ENCODE measurements at regions not wholly inside any gene's neighbourhood (a gene's known extent, or its start where the extent isn't known, plus 50 kb on each side); places are given as distances from the start of the nearest gene placed in this dataset.
"Not testable (repeated sequence)": the region's sequence is repeated elsewhere in the genome, so short reads cannot be mapped to it uniquely, and the experiment has no call there.

DNA sequence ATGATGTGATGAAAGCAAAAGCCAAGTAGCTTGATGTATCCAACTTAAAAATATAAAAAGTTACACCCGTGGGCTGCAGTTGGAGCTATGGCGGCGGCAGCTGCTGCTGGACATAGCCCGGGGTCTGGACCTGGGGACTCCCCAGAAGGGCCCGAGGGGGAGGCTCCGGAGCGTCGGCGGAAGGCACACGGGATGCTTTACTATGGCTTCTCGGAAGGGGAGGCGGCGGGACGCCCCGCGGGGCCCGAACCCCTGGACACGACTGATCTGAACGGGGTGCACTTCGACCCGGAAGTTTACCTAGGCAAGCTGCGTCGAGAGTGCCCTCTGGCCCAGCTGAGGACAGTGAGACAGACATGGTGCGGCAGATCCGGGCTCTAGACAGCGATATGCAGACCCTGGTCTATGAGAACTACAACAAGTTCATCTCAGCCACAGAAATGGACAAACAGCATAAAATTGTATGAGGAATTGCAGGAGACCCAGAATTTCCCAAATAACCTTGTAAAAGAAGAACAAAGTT is 109.5 kb upstream of the EEF2KMT start:
- H3K27ac ChIP-seq = no peak overlapping the region
- intact Hi-C loops (cut with DNase I) = no loop called here
- no peaks in the 10 kb centered on the region for H3K27me3 ChIP-seq
- TF ChIP-seq CTCF (IDR thresholded peaks at IDR 0.05) = no peak
- TF ChIP-seq POLR2A (IDR thresholded peaks at IDR 0.05) = no peak
- TF ChIP-seq POLR2AphosphoS5 (IDR thresholded peaks at IDR 0.05; ENCODE audit: insufficient read depth in 1 of 2, low read depth in 1 of 2) = no peak
- H3K36me3 ChIP-seq = no peaks in the 10 kb centered on the region
- H3K4me1 ChIP-seq = no peaks in the 10 kb centered on the region
- H3K4me3 ChIP-seq = no peak overlapping the region
- no peak for DNase-seq (ENCODE audit: extremely low spot score in 2 of 2)
- H3K9me3 ChIP-seq = no peaks in the 10 kb centered on the region

GRCh38 chr16:5206331-5206990 is 108.9 kb upstream of the EEF2KMT start:
- TF ChIP-seq POLR2AphosphoS5 (IDR thresholded peaks at IDR 0.05; ENCODE audit: insufficient read depth in 1 of 2, low read depth in 1 of 2) (no peak), CTCF (IDR thresholded peaks at IDR 0.05) (no peak), POLR2A (IDR thresholded peaks at IDR 0.05) (no peak)
- Histone ChIP-seq H3K27ac (no peak overlapping the region), H3K4me3 (no peak overlapping the region), H3K27me3 (no peaks in the 10 kb centered on the region), H3K4me1 (no peaks in the 10 kb centered on the region), H3K9me3 (no peaks in the 10 kb centered on the region), H3K36me3 (no peaks in the 10 kb centered on the region)
- intact Hi-C loops (cut with DNase I) = no loop called here
- DNase-seq (ENCODE audit: extremely low spot score in 2 of 2) = no peak

- intact Hi-C loops (cut with DNase I) = no loop called here
- Histone ChIP-seq H3K4me3 (no peak overlapping the region), H3K9me3 (no peaks in the 10 kb centered on the region), H3K27me3 (no peaks in the 10 kb centered on the region), H3K4me1 (no peaks in the 10 kb centered on the region), H3K27ac (no peak overlapping the region), H3K36me3 (no peaks in the 10 kb centered on the region)
- no peak for TF ChIP-seq POLR2A (IDR thresholded peaks at IDR 0.05)
- DNase-seq (ENCODE audit: extremely low spot score in 2 of 2) = no peak
These were observed 107.9 kb upstream of the EEF2KMT start for GRCh38 chr16:5205361-5206040.

GRCh38 chr16:5203675-5204074 is 106.1 kb upstream of the EEF2KMT start:
- H3K9me3 ChIP-seq; DNase-seq (ENCODE audit: extremely low spot score in 2 of 2); intact Hi-C loops (cut with DNase I); H3K27me3 ChIP-seq; H3K27ac ChIP-seq; H3K4me1 ChIP-seq; H3K36me3 ChIP-seq; H3K4me3 ChIP-seq: not testable (repeated sequence)

DNA sequence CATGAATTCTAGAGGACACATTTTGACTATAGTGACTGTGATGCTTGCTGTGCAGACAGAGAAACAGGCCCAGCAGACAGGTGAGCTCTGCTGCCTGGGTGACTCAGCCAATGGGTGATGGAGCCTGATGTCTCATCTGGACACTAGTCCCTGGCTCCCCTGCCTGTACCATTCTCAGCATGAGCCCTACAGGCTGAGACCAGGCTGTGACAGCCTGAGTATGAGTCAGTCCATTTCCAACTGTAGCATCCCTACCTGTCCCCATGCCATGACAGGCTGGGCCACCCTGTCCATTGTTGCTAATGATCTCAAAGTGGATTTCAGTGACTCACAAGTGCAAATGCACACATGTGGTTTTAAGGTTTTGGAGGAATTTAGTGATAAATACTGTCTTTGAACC is 102.5 kb upstream of the EEF2KMT start:
- Histone ChIP-seq H3K27me3 (no peaks in the 10 kb centered on the region), H3K4me1 (no peaks in the 10 kb centered on the region), H3K4me3 (no peak overlapping the region), H3K27ac (no peak overlapping the region), H3K36me3 (no peaks in the 10 kb centered on the region), H3K9me3 (no peaks in the 10 kb centered on the region)
- DNase-seq (ENCODE audit: extremely low spot score in 2 of 2) = no peak
- TF ChIP-seq POLR2AphosphoS5 (IDR thresholded peaks at IDR 0.05; ENCODE audit: insufficient read depth in 1 of 2, low read depth in 1 of 2) = no peak
- no peak for TF ChIP-seq POLR2A (IDR thresholded peaks at IDR 0.05)
- no peak for TF ChIP-seq CTCF (IDR thresholded peaks at IDR 0.05)
- intact Hi-C loops (cut with DNase I) = no loop called here

DNA sequence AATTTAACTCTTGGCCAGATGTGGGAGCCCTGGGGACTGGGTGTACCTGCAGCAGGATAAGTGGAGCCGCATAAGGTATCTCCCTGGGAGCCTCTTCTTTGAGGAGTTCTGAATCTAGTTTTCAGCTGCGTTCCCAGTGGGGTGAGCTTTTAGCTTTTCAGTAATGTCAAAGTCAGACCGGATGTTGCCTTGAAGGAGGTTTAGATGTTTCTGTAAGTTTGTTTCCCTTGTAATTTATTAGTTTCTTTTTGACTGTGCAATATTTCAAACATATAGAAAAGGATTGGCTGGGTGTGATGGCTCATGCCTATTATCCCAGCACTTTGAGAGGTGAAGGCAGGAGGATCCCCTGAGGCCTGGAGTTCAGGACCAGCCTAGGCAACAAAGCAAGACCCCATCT is 98.6 kb upstream of the EEF2KMT start:
- no peak for DNase-seq (ENCODE audit: extremely low spot score in 2 of 2)
- Histone ChIP-seq H3K9me3 (no peaks in the 10 kb centered on the region), H3K36me3 (no peaks in the 10 kb centered on the region), H3K27ac (no peak overlapping the region), H3K4me3 (no peak overlapping the region), H3K4me1 (no peaks in the 10 kb centered on the region), H3K27me3 (no peaks in the 10 kb centered on the region)
- intact Hi-C loops (cut with DNase I) = no loop called here
- TF ChIP-seq POLR2AphosphoS5 (IDR thresholded peaks at IDR 0.05; ENCODE audit: insufficient read depth in 1 of 2, low read depth in 1 of 2) (no peak), POLR2A (IDR thresholded peaks at IDR 0.05) (no peak), CTCF (IDR thresholded peaks at IDR 0.05) (no peak)

Data from vagina (tissue), 2 donors.